Astrocyte (in vitro differentiated cells and primary cell): ENCODE measurements at regions not wholly inside any gene's neighbourhood (a gene's known extent, or its start where the extent isn't known, plus 50 kb on each side); places are given as distances from the start of the nearest gene placed in this dataset.

Experiments used
- CTCF ChIP-seq: IDR thresholded peaks from 2 replicates; pipeline ENCODE4 v1.5.1; 2011; ENCODE audit warnings: low read depth, mild to moderate bottlenecking, inconsistent platforms, low read length, moderate library complexity; ENCODE audit not compliant: insufficient read depth
- EZH2 ChIP-seq: IDR thresholded peaks from 2 replicates; pipeline ENCODE4 v1.6.1; 2012; ENCODE audit warnings: mild to moderate bottlenecking, low read length, inconsistent platforms; ENCODE audit not compliant: insufficient read depth

GRCh38 chrX:25285598-25285997, 269.8 kb upstream of the ARX start:
- TF ChIP-seq CTCF (no peak), EZH2 (no peak)
